K562 (cell line): ENCODE measurements at regions not wholly inside any gene's neighbourhood (a gene's known extent, or its start where the extent isn't known, plus 50 kb on each side); places are given as distances from the start of the nearest gene placed in this dataset.
A peak's percentile ranks its signal among the peaks of the same experiment; 100 is the strongest.

Experiments used
- ATAC-seq: fragments of 200-7000 bp; cut with Tn5 transposase; 3 replicates; pipeline ENCODE4 v1.9.1; 2020; ENCODE audit warnings: moderate library complexity
- BruUV-seq: library from RNA; stranded (reverse); fragments of 400-500 nt; replicated peaks from 2 replicates; lab custom pipeline; 2021; lab: Mats Ljungman, UMichigan
- CTCF ChIA-PET: fragments of 300-600 bp; formaldehyde crosslinking; extraction: SDS; loops from one replicate; lab custom pipeline; 2021; ENCODE audit warnings: low intra/inter-chr PET ratio; lab: Yijun Ruan, JAX
- POLR2A ChIA-PET: fragments of 300-600, 350-650 bp; sonication (Branson Sonifier 250); formaldehyde crosslinking; extraction: SDS; loops from one replicate; lab custom pipeline; 2021; ENCODE audit warnings: antibody characterized with exemption, inconsistent platforms; lab: Yijun Ruan, JAX
- DNase-seq, 4 experiments: peaks; one replicate each; pipeline versions ENCODE4 v3.0.0 to v3.0.0-alpha.2; 2011 to 2018; ENCODE audit warnings: low spot score in 3 of 4, mixed read lengths in 3 of 4; ENCODE audit errors: extremely low read depth in 1 of 4
- FAIRE-seq: peaks from 2 replicates; lab custom pipeline; 2011; peaks lifted over from hg19 to GRCh38; lab: Jason Lieb, UNC
- H2AFZ ChIP-seq: 2 replicates; pipeline ENCODE4 v1.6.0; 2011; ENCODE audit warnings: low read depth, low read length, control low read depth, inconsistent platforms
- H3K27ac ChIP-seq: fragments of 200-600 bp; 3 replicates; pipeline ENCODE4 v1.8.0; 2011; ENCODE audit warnings: low read depth, mild to moderate bottlenecking, control low read depth, inconsistent platforms, low read length, moderate library complexity, mixed read lengths; ENCODE audit errors: extremely low read depth
- H3K27me3 ChIP-seq, 2 experiments: fragments of 300-600 bp in 1 of 2; 2 replicates in 1 of 2; 3 replicates in 1 of 2; pipeline versions ENCODE4 v1.6.0 to v1.8.0; 2011; ENCODE audit warnings: inconsistent platforms in 2 of 2, low read length in 2 of 2, mild to moderate bottlenecking in 1 of 2, mixed read lengths in 1 of 2, moderate library complexity in 1 of 2; ENCODE audit not compliant: control insufficient read depth in 2 of 2, insufficient read depth in 2 of 2
- H3K36me3 ChIP-seq: fragments of 300-600 bp; 3 replicates; pipeline ENCODE4 v1.8.0; 2011; ENCODE audit warnings: mild to moderate bottlenecking, low read length, inconsistent platforms; ENCODE audit not compliant: control insufficient read depth, insufficient read depth
- H3K4me1 ChIP-seq, 2 experiments: fragments of 200-600 bp in 1 of 2; replicated peaks in 1 of 2; 2 replicates in 1 of 2; 3 replicates in 1 of 2; pipeline versions ENCODE4 v1.5.1 to v1.8.0; 2011; ENCODE audit warnings: inconsistent platforms in 2 of 2, low read length in 2 of 2, mild to moderate bottlenecking in 1 of 2, mixed read lengths in 1 of 2, moderate library complexity in 1 of 2; ENCODE audit not compliant: control insufficient read depth in 2 of 2, insufficient read depth in 2 of 2
- H3K4me2 ChIP-seq: 2 replicates; pipeline ENCODE4 v1.6.1; 2011; ENCODE audit warnings: low read length, control low read depth, inconsistent platforms, mixed read lengths; ENCODE audit not compliant: insufficient read depth
- H3K4me3 ChIP-seq: fragments of 200-600 bp; sonication (generic), shearing (Covaris generic); 2 replicates; pipeline ENCODE4 v1.5.1; 2016; ENCODE audit warnings: control low read depth, inconsistent platforms
- H3K79me2 ChIP-seq: fragments of 200-600 bp; 3 replicates; pipeline ENCODE4 v1.8.0; 2011; ENCODE audit warnings: low read length, inconsistent platforms; ENCODE audit not compliant: control insufficient read depth, insufficient read depth
- H3K9ac ChIP-seq, 2 experiments: 2 replicates each; pipeline versions ENCODE4 v1.6.0 to v1.6.1; 2011; ENCODE audit warnings: low read depth in 2 of 2, low read length in 2 of 2, control low read depth in 1 of 2, inconsistent platforms in 1 of 2, mild to moderate bottlenecking in 1 of 2, mixed read lengths in 1 of 2; ENCODE audit not compliant: insufficient read depth in 1 of 2
- H3K9me1 ChIP-seq: one replicate; pipeline ENCODE4 v1.6.0; 2011; ENCODE audit warnings: inconsistent platforms, mild to moderate bottlenecking, low read length, moderate library complexity; ENCODE audit not compliant: control insufficient read depth, insufficient read depth
- H3K9me3 ChIP-seq: replicated peaks from 2 replicates; pipeline ENCODE4 v1.5.1; 2011; ENCODE audit warnings: low read depth, low read length, inconsistent platforms; ENCODE audit not compliant: control insufficient read depth, insufficient read depth
- H4K20me1 ChIP-seq: replicated peaks from 2 replicates; pipeline ENCODE4 v1.6.1; 2011; ENCODE audit warnings: low read length, inconsistent platforms, mixed read lengths; ENCODE audit not compliant: control insufficient read depth, insufficient read depth
- CBX5 ChIP-seq: IDR thresholded peaks from 2 replicates; pipeline ENCODE4 v1.6.1; 2014; ENCODE audit warnings: low read depth, borderline replicate concordance
- CEBPB ChIP-seq: fragments of 450-650 bp; IDR thresholded peaks from 2 replicates; pipeline ENCODE4 v1.6.1; 2016; ENCODE audit warnings: missing genetic modification characterization, missing compliant biosample characterization
- FUS ChIP-seq: fragments of 200-400 bp; formaldehyde crosslinking; optimal IDR thresholded peaks from 2 replicates; pipeline ENCODE3; 2017; ENCODE audit warnings: low read depth, low read length
- MECOM ChIP-seq: fragments of 250-450 bp; sonication (Bioruptor Pico); IDR thresholded peaks from 2 replicates; pipeline ENCODE4 v1.8.0; 2022; ENCODE audit warnings: inconsistent platforms
- MTA2 ChIP-seq: fragments of 450-650 bp; IDR thresholded peaks from 2 replicates; pipeline ENCODE4 v1.6.1; 2016; ENCODE audit warnings: low read depth
- NBN ChIP-seq: fragments of 450-650 bp; IDR thresholded peaks from 2 replicates; pipeline ENCODE4 v1.6.1; 2016; ENCODE audit warnings: low read depth, mild to moderate bottlenecking
- POLR2AphosphoS5 ChIP-seq: IDR thresholded peaks from 2 replicates; pipeline ENCODE4 v1.6.1; 2011; ENCODE audit warnings: mild to moderate bottlenecking, low read depth, low read length, moderate library complexity; ENCODE audit not compliant: control insufficient read depth, insufficient read depth
- RBFOX2 ChIP-seq: fragments of 200-400 bp; formaldehyde crosslinking; IDR thresholded peaks from 2 replicates; pipeline ENCODE4 v1.6.1; 2017; ENCODE audit warnings: low read depth, mild to moderate bottlenecking, low read length, moderate library complexity
- RBM25 ChIP-seq: fragments of 200-400 bp; formaldehyde crosslinking; IDR thresholded peaks from 2 replicates; pipeline ENCODE4 v1.6.1; 2018; ENCODE audit warnings: low read length, low read depth, moderate library complexity; ENCODE audit not compliant: severe bottlenecking
- XRCC3 ChIP-seq: fragments of 450-650 bp; IDR thresholded peaks from 2 replicates; pipeline ENCODE4 v1.6.1; 2017; ENCODE audit warnings: mild to moderate bottlenecking, moderate library complexity
- XRCC5 ChIP-seq: fragments of 200-400 bp; formaldehyde crosslinking; IDR thresholded peaks from 2 replicates; pipeline ENCODE4 v1.6.1; 2017; ENCODE audit warnings: low read depth, mild to moderate bottlenecking, low read length
- ZC3H4 ChIP-seq: sonication (generic); formaldehyde crosslinking; IDR thresholded peaks from 2 replicates; pipeline ENCODE4 v1.9.0; 2021; ENCODE audit warnings: missing genetic modification reagents, borderline replicate concordance
- ZFP1 ChIP-seq: fragments of 450-650 bp; formaldehyde crosslinking; IDR thresholded peaks from 2 replicates; pipeline ENCODE4 v1.4.0; 2020; ENCODE audit warnings: mild to moderate bottlenecking, mixed read lengths
- ZNF282 ChIP-seq: sonication (generic); formaldehyde crosslinking; IDR thresholded peaks from 2 replicates; pipeline ENCODE4 v1.8.1; 2023; ENCODE audit warnings: missing genetic modification reagents
- ZNF436 ChIP-seq: fragments of 250-450, 450-650 bp; sonication (Bioruptor Pico); formaldehyde crosslinking; IDR thresholded peaks from 2 replicates; pipeline ENCODE4 v1.7.0; 2020; ENCODE audit warnings: mild to moderate bottlenecking
- WGBS: fragments of 100-300 bp; shearing (Covaris generic); methylation state at CpG from one replicate; pipeline ENCODE4 v1.1.6; 2016; ENCODE audit warnings: low coverage, mixed read lengths; ENCODE audit not compliant: insufficient coverage; ENCODE audit errors: missing lambda C conversion rate; 5-methylcytosine and 5-hydroxymethylcytosine counted together
- in situ Hi-C: fragments of 300-500 bp; cut with MboI; formaldehyde crosslinking; loops from 4 replicates; pipeline ENCODE4 v1.15.0; 2018; ENCODE audit warnings: inconsistent platforms, mixed read lengths
- intact Hi-C: fragments of 100-400 bp; cut with micrococcal nuclease; formaldehyde crosslinking; loops from 2 replicates; pipeline ENCODE4 v1.14.2; 2022
- TF ChIP-seq, protein P1 (sequence below), 2 experiments: IDR thresholded peaks in 1 of 2; conservative IDR thresholded peaks in 1 of 2; 2 replicates each; pipeline ENCODE4 v1.6.1; 2016; ENCODE audit warnings: low read depth in 2 of 2, mild to moderate bottlenecking in 1 of 2, missing compliant biosample characterization in 1 of 2, missing genetic modification characterization in 1 of 2, moderate library complexity in 1 of 2

GRCh38 chr7:156590212-156590611 is 50.4 kb upstream of the RNF32 start:
- BruUV-seq = no TSS peak

More at GRCh38 chr7:156590212-156590611, 50.4 kb upstream of the RNF32 start:
- H4K20me1 ChIP-seq = no peaks in the 10 kb centered on the region
- intact Hi-C loops = no loop called here
- ChIA-PET POLR2A (interaction anchor here (1.5 kb wide), 1 partner anchor 12 kb away, joined by 5 read pairs; no protein-coding TSS in a partner anchor), CTCF (no interaction called here)
- H3K4me3 ChIP-seq = no peak overlapping the region
- no peak overlapping the region for H3K9ac ChIP-seq
- no peaks in the 10 kb centered on the region for H3K79me2 ChIP-seq
- no peak for FAIRE-seq
- in situ Hi-C loops = loop anchor here (10.0 kb wide), 1 partner anchor 235 kb away; no protein-coding TSS in a partner anchor
- no peaks in the 10 kb centered on the region for H3K36me3 ChIP-seq
- no peak overlapping the region for H3K4me2 ChIP-seq
- no peaks in the 10 kb centered on the region for H3K4me1 ChIP-seq
- no peak for DNase-seq
- H3K9me3 ChIP-seq = no peaks in the 10 kb centered on the region
- TF ChIP-seq RBM25 (no peak), ZFP1 (CRISPR knock-in tag) (no peak), MTA2 (no peak), CEBPB (tag) (no peak), CBX5 (no peak), ZNF436 (CRISPR knock-in tag) (no peak), POLR2AphosphoS5 (no peak), NBN (no peak), ZNF282 (CRISPR knock-in tag) (no peak), XRCC5 (no peak), FUS (no peak), RBFOX2 (no peak), MECOM (no peak), ZC3H4 (CRISPR knock-in tag) (no peak), XRCC3 (no peak)
- TF ChIP-seq, protein P1, sequence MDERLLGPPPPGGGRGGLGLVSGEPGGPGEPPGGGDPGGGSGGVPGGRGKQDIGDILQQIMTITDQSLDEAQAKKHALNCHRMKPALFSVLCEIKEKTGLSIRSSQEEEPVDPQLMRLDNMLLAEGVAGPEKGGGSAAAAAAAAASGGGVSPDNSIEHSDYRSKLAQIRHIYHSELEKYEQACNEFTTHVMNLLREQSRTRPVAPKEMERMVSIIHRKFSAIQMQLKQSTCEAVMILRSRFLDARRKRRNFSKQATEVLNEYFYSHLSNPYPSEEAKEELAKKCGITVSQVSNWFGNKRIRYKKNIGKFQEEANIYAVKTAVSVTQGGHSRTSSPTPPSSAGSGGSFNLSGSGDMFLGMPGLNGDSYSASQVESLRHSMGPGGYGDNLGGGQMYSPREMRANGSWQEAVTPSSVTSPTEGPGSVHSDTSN (CRISPR knock-in tag; IDR thresholded peaks at IDR 0.05; ENCODE audit: low read depth) = no peak
- TF ChIP-seq, protein P1 (tag; conservative IDR thresholded peaks at IDR 0.05; ENCODE audit: low read depth) = no peak
- TF ChIP-seq, all 486 proteins: peak for 0
- Histone ChIP-seq H2AFZ (no peak overlapping the region), H3K27ac (no peak overlapping the region), H3K9me1 (no peaks in the 10 kb centered on the region), H3K27me3 (peaks cover 2 to 13% of the 10 kb centered on the region in 2 experiments; a peak in 4 of 5 replicates)
- ATAC-seq = peak; percentile 44
- WGBS = 15% methylated on average over 6 of the region's 6 CpGs
